ENCODE measurements at regions not wholly inside any gene's neighbourhood (a gene's known extent, or its start where the extent isn't known, plus 50 kb on each side); places are given as distances from the start of the nearest gene placed in this dataset.

GRCh38 chr2:228321015-228321414 is 139.5 kb upstream of the SPHKAP start:
- Histone ChIP-seq H3K4me3 (replicated peaks; ENCODE audit: low read depth, low read length) (no peak overlapping the region), H3K27me3 (replicated peaks; ENCODE audit: control insufficient read depth, insufficient read depth, low read length) (no peaks in the 10 kb centered on the region), H3K36me3 (ENCODE audit: control insufficient read depth, insufficient read depth, low read length) (no peaks in the 10 kb centered on the region)
- DNase-seq (ENCODE audit: extremely low read depth, insufficient read length): no peak
- TF ChIP-seq CTCF (IDR thresholded peaks at IDR 0.05; ENCODE audit: insufficient read depth, low read length, poor library complexity, severe bottlenecking): no peak

- DNase-seq (ENCODE audit: extremely low read depth, insufficient read length): no peak
- peak; percentile 52 for TF ChIP-seq CTCF (IDR thresholded peaks at IDR 0.05; ENCODE audit: insufficient read depth, low read length, poor library complexity, severe bottlenecking)
These were observed 136.7 kb upstream of the SPHKAP start for GRCh38 chr2:228318218-228318617.

GRCh38 chr2:228312172-228312571 is 130.7 kb upstream of the SPHKAP start:
- Histone ChIP-seq H3K27me3 (replicated peaks; ENCODE audit: control insufficient read depth, insufficient read depth, low read length) (no peaks in the 10 kb centered on the region), H3K4me3 (replicated peaks; ENCODE audit: low read depth, low read length) (no peak overlapping the region), H3K36me3 (ENCODE audit: control insufficient read depth, insufficient read depth, low read length) (no peaks in the 10 kb centered on the region)
- no peak for DNase-seq (ENCODE audit: extremely low read depth, insufficient read length)
- TF ChIP-seq CTCF (IDR thresholded peaks at IDR 0.05; ENCODE audit: insufficient read depth, low read length, poor library complexity, severe bottlenecking): no peak

More at GRCh38 chr2:228318218-228318617, 136.7 kb upstream of the SPHKAP start:
- H3K36me3 ChIP-seq (ENCODE audit: control insufficient read depth, insufficient read depth, low read length): no peaks in the 10 kb centered on the region
- H3K27me3 ChIP-seq (replicated peaks; ENCODE audit: control insufficient read depth, insufficient read depth, low read length): no peaks in the 10 kb centered on the region
- H3K4me3 ChIP-seq (replicated peaks; ENCODE audit: low read depth, low read length): no peak overlapping the region

GRCh38 chr2:228303960-228304359 is 122.5 kb upstream of the SPHKAP start:
- H3K4me3 ChIP-seq (replicated peaks; ENCODE audit: low read depth, low read length): no peak overlapping the region
- TF ChIP-seq CTCF (IDR thresholded peaks at IDR 0.05; ENCODE audit: insufficient read depth, low read length, poor library complexity, severe bottlenecking): no peak
- no peak for DNase-seq (ENCODE audit: extremely low read depth, insufficient read length)
- H3K36me3 ChIP-seq (ENCODE audit: control insufficient read depth, insufficient read depth, low read length): no peaks in the 10 kb centered on the region
- no peaks in the 10 kb centered on the region; the same call in 1 of the 2 replicates for H3K27me3 ChIP-seq (replicated peaks; ENCODE audit: control insufficient read depth, insufficient read depth, low read length)

- H3K36me3 ChIP-seq (ENCODE audit: control insufficient read depth, insufficient read depth, low read length): no peaks in the 10 kb centered on the region
- TF ChIP-seq CTCF (IDR thresholded peaks at IDR 0.05; ENCODE audit: insufficient read depth, low read length, poor library complexity, severe bottlenecking): no peak
- H3K4me3 ChIP-seq (replicated peaks; ENCODE audit: low read depth, low read length): no peak overlapping the region
- no peaks in the 10 kb centered on the region for H3K27me3 ChIP-seq (replicated peaks; ENCODE audit: control insufficient read depth, insufficient read depth, low read length)
- no peak for DNase-seq (ENCODE audit: extremely low read depth, insufficient read length)
These were observed 102.1 kb upstream of the SPHKAP start for GRCh38 chr2:228283491-228284171.

- Histone ChIP-seq H3K27me3 (replicated peaks; ENCODE audit: control insufficient read depth, insufficient read depth, low read length) (no peaks in the 10 kb centered on the region), H3K36me3 (ENCODE audit: control insufficient read depth, insufficient read depth, low read length) (no peaks in the 10 kb centered on the region), H3K4me3 (replicated peaks; ENCODE audit: low read depth, low read length) (no peak overlapping the region)
- DNase-seq (ENCODE audit: extremely low read depth, insufficient read length): no peak
- TF ChIP-seq CTCF (IDR thresholded peaks at IDR 0.05; ENCODE audit: insufficient read depth, low read length, poor library complexity, severe bottlenecking): no peak
These were observed 100.9 kb upstream of the SPHKAP start for GRCh38 chr2:228282376-228282775.

Measured in GM06990 (cell line).